D721Med (cell line): ENCODE measurements at regions not wholly inside any gene's neighbourhood (a gene's known extent, or its start where the extent isn't known, plus 50 kb on each side); places are given as distances from the start of the nearest gene placed in this dataset.

Experiments
- DNase-seq: peaks from one replicate; pipeline ENCODE4 v3.0.0; 2011; ENCODE audit warnings: low spot score; ENCODE audit not compliant: insufficient read length
- FAIRE-seq: peaks from 2 replicates; lab custom pipeline; 2011; peaks lifted over from hg19 to GRCh38; lab: Jason Lieb, UNC
- CTCF ChIP-seq: IDR thresholded peaks from 2 replicates; pipeline ENCODE4 v1.5.1; 2012; ENCODE audit warnings: mild to moderate bottlenecking, control low read depth; ENCODE audit not compliant: insufficient read depth; ENCODE audit errors: missing control alignments

- DNase-seq: no peak
- no peak for FAIRE-seq
- no peak for TF ChIP-seq CTCF
These were observed 66.1 kb upstream of the ZNF648 start for GRCh38 chr1:182127656-182128055.

DNA sequence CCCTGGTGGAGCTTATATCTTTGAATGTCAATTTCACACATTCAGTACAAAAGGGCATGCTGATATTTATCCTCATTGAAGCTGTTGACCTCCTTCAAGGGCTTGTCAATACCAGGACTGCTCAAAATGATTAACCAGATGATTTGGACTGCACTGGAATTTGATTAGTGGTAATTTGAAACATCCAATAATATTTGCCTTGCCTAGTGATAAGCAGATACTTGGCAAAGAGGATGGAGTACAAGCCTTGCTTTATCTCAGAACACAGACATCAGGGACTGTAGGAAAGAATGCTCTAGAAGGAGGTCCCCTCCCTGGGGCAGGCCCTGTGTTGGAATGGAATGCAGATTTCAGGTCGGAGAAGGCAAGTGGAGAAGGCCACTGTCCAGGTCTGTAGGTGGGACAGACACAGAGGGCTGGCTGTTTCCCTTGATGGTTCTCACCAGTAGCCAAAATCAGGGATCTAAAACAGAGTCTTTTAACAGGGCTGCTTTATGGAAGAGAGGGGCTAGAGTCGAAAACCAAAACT lies 64.8 kb upstream of the ZNF648 start:
- no peak for FAIRE-seq
- DNase-seq: no peak
- no peak for TF ChIP-seq CTCF

DNA sequence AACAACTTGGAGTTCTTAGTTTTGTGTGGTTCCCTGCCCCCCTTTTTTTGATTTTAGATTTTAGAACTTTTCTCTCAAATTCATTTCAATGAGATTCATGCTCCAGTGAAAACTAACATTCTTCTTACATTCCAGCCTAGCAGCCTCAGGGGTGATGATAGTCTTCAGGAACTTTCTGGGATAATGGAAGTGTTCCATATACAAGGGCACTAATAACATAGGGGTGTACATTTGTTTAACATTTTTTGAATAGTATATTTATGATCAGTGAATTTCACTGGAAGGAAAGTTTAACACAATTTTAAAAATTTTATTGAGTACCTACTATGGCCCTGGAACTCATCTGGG lies 61.4 kb upstream of the ZNF648 start:
- no peak for DNase-seq
- FAIRE-seq: no peak
- TF ChIP-seq CTCF: no peak

DNA sequence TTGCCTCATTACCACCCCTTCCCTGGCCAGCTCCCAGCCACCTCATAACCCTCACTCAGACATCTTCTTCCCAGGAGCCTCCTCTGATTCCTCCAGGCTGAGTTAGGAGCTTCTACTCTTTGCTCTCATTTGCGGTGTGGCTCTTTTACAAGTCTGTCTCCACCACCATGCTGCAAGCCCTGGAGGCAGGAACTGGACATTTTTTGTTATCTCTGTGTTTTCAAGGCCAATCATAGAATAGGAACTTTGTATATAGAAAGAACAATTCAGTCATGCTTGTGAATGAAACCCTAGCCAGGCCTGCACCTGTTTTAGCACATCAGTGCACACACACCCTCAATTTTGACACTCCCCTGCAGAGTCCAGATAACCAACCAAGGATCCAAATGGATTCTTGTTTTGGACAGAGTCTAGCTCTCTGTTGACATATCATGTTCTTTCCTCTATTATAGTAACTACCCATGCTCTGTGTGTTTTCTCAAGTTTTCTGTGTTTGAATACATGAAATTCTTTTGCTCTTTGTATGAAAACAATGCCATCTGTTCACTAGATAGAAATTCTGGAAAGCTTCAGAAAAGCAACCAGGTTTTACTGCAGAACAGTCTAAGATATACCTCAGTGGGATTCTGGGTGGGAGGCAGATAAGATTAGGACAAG lies 60.9 kb upstream of the ZNF648 start:
- TF ChIP-seq CTCF: no peak

GRCh38 chr1:182121787-182122186 lies 60.3 kb upstream of the ZNF648 start:
- FAIRE-seq (no peak), DNase-seq (no peak)
- TF ChIP-seq CTCF: no peak

More for the DNA sequence above, 60.9 kb upstream of the ZNF648 start:
- FAIRE-seq: no peak
- DNase-seq: no peak

DNA sequence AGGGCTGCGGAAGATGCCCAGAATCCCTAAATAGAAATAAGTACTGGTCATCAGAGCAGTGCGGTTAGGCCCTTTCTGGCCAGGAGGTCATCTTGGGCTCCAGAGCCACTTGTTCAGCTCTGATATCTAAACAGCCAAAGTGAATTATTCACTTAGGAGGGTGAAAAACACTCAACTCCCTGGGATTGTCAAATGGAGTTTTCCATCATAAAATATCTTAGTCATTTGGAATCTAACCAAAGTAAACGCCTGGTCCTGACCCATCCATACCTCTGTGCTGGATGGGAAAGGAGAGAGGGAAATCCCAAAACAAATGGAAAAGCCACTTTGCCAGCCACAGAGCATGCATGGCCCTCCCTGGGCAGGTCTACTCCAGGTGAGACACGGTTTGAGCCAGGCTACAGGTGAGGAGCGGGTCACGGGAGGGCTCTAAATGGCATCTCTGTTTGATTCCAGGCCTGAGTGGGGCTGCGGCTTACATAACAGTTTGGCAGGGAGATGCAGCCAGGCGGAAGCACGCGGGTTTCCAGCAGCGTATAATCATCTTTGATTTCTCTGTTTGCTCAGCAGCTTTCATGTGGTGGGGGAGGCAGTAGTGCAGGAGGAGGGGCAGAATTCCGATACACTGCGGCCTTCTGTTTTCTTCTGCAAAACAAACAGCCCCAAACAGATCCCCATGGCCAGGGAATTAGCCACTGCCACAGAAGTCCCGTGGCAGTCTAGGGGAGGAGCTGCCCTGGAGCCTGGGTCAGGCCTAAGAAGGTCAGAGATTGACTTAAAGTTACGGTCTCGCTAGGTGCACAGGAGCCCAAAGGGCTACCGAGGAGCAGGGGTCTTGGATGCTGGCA lies 59.1 kb upstream of the ZNF648 start:
- TF ChIP-seq CTCF: no peak
- FAIRE-seq: no peak
- no peak for DNase-seq
